A549 (cell line): ENCODE measurements at regions not wholly inside any gene's neighbourhood (a gene's known extent, or its start where the extent isn't known, plus 50 kb on each side); places are given as distances from the start of the nearest gene placed in this dataset.

Source experiments
- ATAC-seq, 2 experiments: fragments of 200-7000 bp in 1 of 2; fragments of >200 bp in 1 of 2; cut with Nextera tagmentation in 1 of 2; cut with Tn5 transposase in 1 of 2; 3 replicates each; pipeline versions ENCODE4 v1.8.0 to v1.9.1; 2018 to 2020; ENCODE audit warnings: mild to moderate bottlenecking in 1 of 2, moderate library complexity in 1 of 2
- CTCF ChIA-PET: fragments of 300-600 bp; sonication (Branson Sonifier 250); formaldehyde crosslinking; extraction: SDS; loops from one replicate; lab custom pipeline; 2021; ENCODE audit warnings: antibody characterized with exemption, inconsistent platforms; lab: Yijun Ruan, JAX
- POLR2A ChIA-PET: fragments of 350-600 bp; formaldehyde crosslinking; extraction: SDS; loops from one replicate; lab custom pipeline; 2021; ENCODE audit warnings: antibody characterized with exemption, inconsistent platforms; lab: Yijun Ruan, JAX
- DNase-seq, 2 experiments: peaks; one replicate each; pipeline versions ENCODE4 v3.0.0 to v3.0.0-alpha.2; 2011 to 2016; ENCODE audit warnings: low read depth in 1 of 2, low spot score in 1 of 2
- FAIRE-seq: peaks from 2 replicates; lab custom pipeline; 2011; peaks lifted over from hg19 to GRCh38; lab: Jason Lieb, UNC
- H3K27ac ChIP-seq, 2 experiments: fragments of >200 bp; sonication (Bioruptor Twin); formaldehyde crosslinking; 3 replicates each; pipeline ENCODE4 v1.5.1; 2016 to 2017
- H3K4me1 ChIP-seq: fragments of >200 bp; sonication (Bioruptor Twin); formaldehyde crosslinking; 3 replicates; pipeline ENCODE4 v1.6.1; 2016
- H3K4me2 ChIP-seq: fragments of >200 bp; sonication (Bioruptor Twin); formaldehyde crosslinking; 3 replicates; pipeline ENCODE4 v1.6.1; 2016
- H3K4me3 ChIP-seq: fragments of >200 bp; sonication (Bioruptor Twin); formaldehyde crosslinking; 3 replicates; pipeline ENCODE4 v1.5.1; 2016
- H3K9me3 ChIP-seq: fragments of >200 bp; sonication (Bioruptor Twin); formaldehyde crosslinking; 3 replicates; pipeline ENCODE4 v1.6.1; 2016
- BHLHE40 ChIP-seq: IDR thresholded peaks from 2 replicates; pipeline ENCODE4 v1.6.1; 2012; ENCODE audit warnings: low read depth, low read length, inconsistent platforms
- CEBPB ChIP-seq, 2 experiments: fragments of >200 bp in 1 of 2; sonication (Bioruptor Twin) in 1 of 2; formaldehyde crosslinking in 1 of 2; IDR thresholded peaks; 2 replicates each; pipeline ENCODE4 v1.6.1; 2012 to 2016
- EHF ChIP-seq: fragments of 250-450 bp; sonication (Bioruptor Pico); IDR thresholded peaks from 2 replicates; pipeline ENCODE4 v1.5.0; 2020; ENCODE audit warnings: mild to moderate bottlenecking
- EP300 ChIP-seq, 2 experiments: fragments of >200 bp; sonication (Bioruptor Twin); formaldehyde crosslinking; IDR thresholded peaks; 2 replicates in 1 of 2; 3 replicates in 1 of 2; pipeline ENCODE4 v1.6.1; 2016 to 2017
- ESRRA ChIP-seq: fragments of 150-350 bp; IDR thresholded peaks from 2 replicates; pipeline ENCODE4 v1.6.1; 2014; ENCODE audit warnings: mild to moderate bottlenecking, low read length, borderline replicate concordance
- FOSB ChIP-seq: fragments of 250-450 bp; sonication (Bioruptor Pico); IDR thresholded peaks from 2 replicates; pipeline ENCODE4 v1.5.0; 2020; ENCODE audit warnings: mild to moderate bottlenecking, moderate library complexity
- HDAC2 ChIP-seq: fragments of 200-600 bp; sonication (generic); IDR thresholded peaks from 2 replicates; pipeline ENCODE4 v1.6.1; 2016
- HES2 ChIP-seq: fragments of >200 bp; sonication (Bioruptor Twin); formaldehyde crosslinking; IDR thresholded peaks from 2 replicates; pipeline ENCODE4 v1.6.1; 2016
- HOXA7 ChIP-seq: fragments of 250-450 bp; sonication (Bioruptor Pico); IDR thresholded peaks from 2 replicates; pipeline ENCODE4 v1.5.0; 2020; ENCODE audit warnings: mild to moderate bottlenecking, moderate library complexity
- JUN ChIP-seq, 2 experiments: fragments of >200 bp; sonication (Bioruptor Twin); formaldehyde crosslinking; IDR thresholded peaks; 2 replicates in 1 of 2; 3 replicates in 1 of 2; pipeline ENCODE4 v1.6.1; 2016 to 2017
- JUNB ChIP-seq: fragments of >200 bp; sonication (Bioruptor Twin); formaldehyde crosslinking; IDR thresholded peaks from 2 replicates; pipeline ENCODE4 v1.6.1; 2016
- KDM1A ChIP-seq: fragments of 200-600 bp; sonication (generic); IDR thresholded peaks from 2 replicates; pipeline ENCODE4 v1.6.1; 2016; ENCODE audit warnings: low read depth, mild to moderate bottlenecking
- KDM5A ChIP-seq: fragments of 200-600 bp; sonication (generic); IDR thresholded peaks from 2 replicates; pipeline ENCODE4 v1.6.1; 2016; ENCODE audit warnings: antibody characterized with exemption, mild to moderate bottlenecking
- MAZ ChIP-seq: fragments of 150-350 bp; IDR thresholded peaks from 2 replicates; pipeline ENCODE4 v1.6.1; 2014; ENCODE audit warnings: antibody characterized with exemption, low read depth, low read length, borderline replicate concordance
- MYC ChIP-seq: IDR thresholded peaks from 2 replicates; pipeline ENCODE4 v1.6.1; 2012; ENCODE audit warnings: mild to moderate bottlenecking, inconsistent platforms, low read length, improper control_type of control experiment, borderline replicate concordance
- NFE2L2 ChIP-seq: fragments of 150-350 bp; conservative IDR thresholded peaks from 2 replicates; pipeline ENCODE4 v1.6.1; 2014; ENCODE audit warnings: low read length
- NPAS2 ChIP-seq: fragments of 250-450 bp; sonication (Bioruptor Pico); IDR thresholded peaks from 2 replicates; pipeline ENCODE4 v1.8.0; 2022; ENCODE audit warnings: mild to moderate bottlenecking, moderate library complexity, borderline replicate concordance
- RCOR1 ChIP-seq: fragments of 150-350 bp; IDR thresholded peaks from 2 replicates; pipeline ENCODE4 v1.6.1; 2014; ENCODE audit warnings: antibody characterized with exemption, low read length, low read depth
- RNF2 ChIP-seq: fragments of 200-600 bp; sonication (generic); IDR thresholded peaks from 2 replicates; pipeline ENCODE4 v1.6.1; 2016; ENCODE audit warnings: low read depth, mild to moderate bottlenecking, antibody characterized with exemption, moderate library complexity, borderline replicate concordance
- SREBF2 ChIP-seq: fragments of 450-650 bp; IDR thresholded peaks from 2 replicates; pipeline ENCODE4 v1.6.1; 2014; ENCODE audit warnings: mild to moderate bottlenecking, moderate library complexity
- TFCP2L1 ChIP-seq: fragments of 250-450 bp; sonication (Bioruptor Pico); IDR thresholded peaks from 2 replicates; pipeline ENCODE4 v1.5.0; 2021; ENCODE audit warnings: mild to moderate bottlenecking
- TP53 ChIP-seq: fragments of 250-450 bp; sonication (Bioruptor Pico); IDR thresholded peaks from 2 replicates; pipeline ENCODE4 v1.5.0; 2021; ENCODE audit warnings: mild to moderate bottlenecking, moderate library complexity
- ZNF302 ChIP-seq: fragments of 250-450 bp; sonication (Bioruptor Pico); IDR thresholded peaks from 2 replicates; pipeline ENCODE4 v1.9.0; 2021; ENCODE audit warnings: inconsistent platforms, mild to moderate bottlenecking, moderate library complexity
- WGBS: methylation state at CpG from one replicate; pipeline ENCODE4 v1.1.6; 2017; ENCODE audit errors: missing lambda C conversion rate; 5-methylcytosine and 5-hydroxymethylcytosine counted together
- TF ChIP-seq, protein P1 (sequence below): fragments of 250-450 bp; sonication (Bioruptor Pico); IDR thresholded peaks from 2 replicates; pipeline ENCODE4 v1.5.0; 2020; ENCODE audit warnings: low read depth, mild to moderate bottlenecking, moderate library complexity

- TF ChIP-seq HES2 (no peak), TP53 (CRISPR knock-in tag) (no peak), KDM1A (no peak), NFE2L2 (no peak)
Observed at GRCh38 chr18:27582760-27583412, 397.8 kb upstream of the CHST9 start (continued).

DNA sequence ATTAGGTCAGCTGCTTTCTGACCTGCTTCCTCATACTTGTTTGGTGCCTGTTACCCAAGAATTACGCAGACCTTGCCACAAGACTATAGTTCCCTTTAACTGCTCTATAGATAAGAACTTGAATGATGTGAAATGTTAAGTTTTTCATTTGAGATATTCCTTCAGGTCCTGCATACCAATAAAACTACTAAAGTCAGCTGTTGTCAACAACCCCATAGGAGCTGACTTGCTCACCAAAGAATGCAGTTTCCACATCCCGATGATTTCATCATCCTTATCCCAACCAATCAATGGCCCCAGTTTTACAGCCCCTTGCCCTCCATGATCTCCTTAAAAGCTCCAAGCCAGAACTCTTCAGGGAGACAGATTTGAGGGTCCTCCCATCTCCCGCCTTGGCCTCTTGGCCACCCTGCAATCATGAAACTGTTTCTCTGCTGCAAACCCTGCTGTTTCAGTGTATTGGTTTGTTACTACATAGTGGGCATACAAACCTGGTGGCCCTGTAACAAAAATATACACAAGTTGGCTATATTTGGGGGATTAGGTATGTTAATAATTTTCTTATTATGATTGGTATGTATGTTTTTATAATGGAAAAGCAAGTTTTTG is 396.3 kb upstream of the CHST9 start:
- POLR2A ChIA-PET: no interaction called here
- 14% methylated on average over 3 of the region's 3 CpGs for WGBS
- no peak for ATAC-seq
- TF ChIP-seq TP53 (CRISPR knock-in tag): no peak
- no peak for TF ChIP-seq FOSB (CRISPR knock-in tag)
- no peak for TF ChIP-seq KDM5A
- no peak for TF ChIP-seq EHF (CRISPR knock-in tag)
- TF ChIP-seq TFCP2L1 (CRISPR knock-in tag): no peak
- no peak for TF ChIP-seq JUN (IDR thresholded peaks at IDR 0.05)
- TF ChIP-seq BHLHE40: no peak
- TF ChIP-seq MYC: no peak
- TF ChIP-seq JUNB: no peak
- TF ChIP-seq ESRRA: no peak
- TF ChIP-seq RNF2: no peak
- no peak for TF ChIP-seq HDAC2
- TF ChIP-seq, protein P1, sequence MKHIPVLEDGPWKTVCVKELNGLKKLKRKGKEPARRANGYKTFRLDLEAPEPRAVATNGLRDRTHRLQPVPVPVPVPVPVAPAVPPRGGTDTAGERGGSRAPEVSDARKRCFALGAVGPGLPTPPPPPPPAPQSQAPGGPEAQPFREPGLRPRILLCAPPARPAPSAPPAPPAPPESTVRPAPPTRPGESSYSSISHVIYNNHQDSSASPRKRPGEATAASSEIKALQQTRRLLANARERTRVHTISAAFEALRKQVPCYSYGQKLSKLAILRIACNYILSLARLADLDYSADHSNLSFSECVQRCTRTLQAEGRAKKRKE (CRISPR knock-in tag): no peak
- TF ChIP-seq MAZ: no peak
- Histone ChIP-seq H3K4me3 (no peak overlapping the region), H3K4me1 (no peaks in the 10 kb centered on the region), H3K9me3 (no peaks in the 10 kb centered on the region), H3K4me2 (no peak overlapping the region), H3K27ac (no peak overlapping the region)
- DNase-seq: no peak
- CTCF ChIA-PET: no interaction called here
- no peak for FAIRE-seq

DNA sequence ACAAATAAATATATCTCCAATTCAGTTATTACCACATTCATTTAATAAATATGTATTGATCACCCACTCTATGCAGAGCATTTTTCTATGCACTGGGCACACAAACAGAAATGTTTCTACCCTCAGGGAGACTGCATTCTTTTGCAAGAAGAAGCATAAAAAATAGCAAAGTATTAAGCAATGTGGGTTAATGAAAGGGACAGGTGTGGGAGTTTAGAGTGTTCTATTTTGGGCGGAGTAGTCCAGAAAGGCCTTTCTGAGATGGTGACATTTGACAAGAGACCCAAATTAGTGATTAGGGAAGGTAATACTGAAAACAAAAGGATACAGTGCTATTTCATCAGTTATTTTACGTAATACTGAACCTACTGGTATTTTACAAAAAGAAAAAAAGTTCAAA is 394.3 kb upstream of the CHST9 start:
- Histone ChIP-seq H3K4me2 (no peak overlapping the region), H3K4me3 (no peak overlapping the region), H3K27ac (no peak overlapping the region), H3K9me3 (no peaks in the 10 kb centered on the region), H3K4me1 (no peaks in the 10 kb centered on the region)
- ATAC-seq (no peak), DNase-seq (no peak), FAIRE-seq (no peak)
- TF ChIP-seq CEBPB (IDR thresholded peaks at IDR 0.05): no peak
- TF ChIP-seq HOXA7: no peak
- no peak for TF ChIP-seq HDAC2
- TF ChIP-seq ZNF302: no peak
- TF ChIP-seq MYC: no peak
- TF ChIP-seq NPAS2: no peak
- TF ChIP-seq, protein P1 (CRISPR knock-in tag): no peak
- TF ChIP-seq KDM5A: no peak
- no peak for TF ChIP-seq EP300 (IDR thresholded peaks at IDR 0.05)
- no peak for TF ChIP-seq SREBF2
- TF ChIP-seq RCOR1: no peak
- 2% methylated on average over 2 of the region's 2 CpGs for WGBS
- ChIA-PET POLR2A (no interaction called here), CTCF (no interaction called here)
